Medulla oblongata (tissue), 1 donor: ENCODE measurements at regions not wholly inside any gene's neighbourhood (a gene's known extent, or its start where the extent isn't known, plus 50 kb on each side); places are given as distances from the start of the nearest gene placed in this dataset.
A peak's percentile ranks its signal among the peaks of the same experiment; 100 is the strongest.
"Not testable (repeated sequence)": the region's sequence is repeated elsewhere in the genome, so short reads cannot be mapped to it uniquely, and the experiment has no call there.

Experiments
- DNase-seq: peaks from one replicate; pipeline ENCODE4 v3.0.0-alpha.2; 2015; ENCODE audit errors: extremely low spot score

DNA sequence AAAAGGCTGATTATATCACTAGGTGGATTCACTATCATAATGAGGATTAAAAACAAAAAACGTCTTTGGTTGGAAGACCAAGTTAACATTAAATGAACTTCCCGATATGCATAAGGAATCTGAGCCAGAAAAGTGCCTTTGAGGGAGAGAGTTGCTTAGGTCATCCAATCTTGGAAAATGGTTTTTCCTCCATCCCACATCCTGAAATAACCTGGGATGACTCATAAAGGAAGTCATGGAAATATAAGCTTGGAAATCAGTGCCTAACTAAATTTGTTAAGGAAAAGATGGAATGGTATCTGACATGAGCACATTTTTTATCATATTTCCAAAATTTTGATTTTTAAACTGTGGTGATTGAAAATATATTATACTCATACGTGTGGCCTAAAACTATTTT, 66.0 kb downstream of the KBTBD8 start:
- DNase-seq, result no peak

GRCh38 chr3:67067251-67067650, 69.1 kb downstream of the KBTBD8 start:
- no peak for DNase-seq

DNA sequence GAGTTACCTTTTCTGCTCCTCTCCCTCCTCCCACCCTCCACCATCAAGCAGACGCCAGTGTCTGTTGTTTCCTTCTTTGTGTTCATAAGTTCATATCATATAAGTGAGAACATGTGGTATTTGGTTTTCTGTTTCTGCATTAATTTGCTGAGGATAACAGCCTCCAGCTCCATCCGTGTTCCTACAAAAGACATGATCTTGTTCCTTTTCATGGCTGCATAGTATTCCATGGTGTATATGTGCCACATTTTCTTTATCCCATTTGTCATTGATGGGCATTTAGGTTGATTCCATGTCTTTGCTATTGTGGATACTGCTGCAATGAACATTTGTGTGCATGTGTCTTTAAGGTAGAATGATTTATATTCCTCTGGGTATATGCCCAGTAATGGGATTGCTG, 74.5 kb downstream of the KBTBD8 start:
- DNase-seq, result not testable (repeated sequence)

GRCh38 chr3:67073812-67074211, 75.7 kb downstream of the KBTBD8 start:
- no peak for DNase-seq

DNA sequence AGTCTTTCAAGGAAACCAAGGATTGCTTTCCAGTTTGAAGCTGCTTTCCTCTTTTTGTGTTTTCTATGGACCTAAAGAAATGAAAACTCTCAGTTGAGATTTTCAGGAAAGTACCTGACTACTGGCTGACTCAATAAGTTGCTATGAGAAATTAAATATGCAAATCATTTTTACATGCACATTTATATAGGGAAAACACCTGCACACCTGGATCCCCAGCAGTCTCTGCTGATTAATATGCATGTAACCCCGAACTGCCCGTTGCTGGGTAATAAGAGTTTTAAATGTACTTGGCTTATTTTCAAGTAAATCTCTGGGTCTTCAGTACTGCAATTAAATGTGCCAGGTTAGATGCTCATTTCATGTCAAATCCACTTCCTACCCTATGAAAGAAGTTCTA, 77.2 kb downstream of the KBTBD8 start:
- no peak for DNase-seq

- no peak for DNase-seq
These were observed 78.5 kb downstream of the KBTBD8 start for GRCh38 chr3:67076607-67077006.

GRCh38 chr3:67077656-67078055, 79.5 kb downstream of the KBTBD8 start:
- DNase-seq, result no peak

DNA sequence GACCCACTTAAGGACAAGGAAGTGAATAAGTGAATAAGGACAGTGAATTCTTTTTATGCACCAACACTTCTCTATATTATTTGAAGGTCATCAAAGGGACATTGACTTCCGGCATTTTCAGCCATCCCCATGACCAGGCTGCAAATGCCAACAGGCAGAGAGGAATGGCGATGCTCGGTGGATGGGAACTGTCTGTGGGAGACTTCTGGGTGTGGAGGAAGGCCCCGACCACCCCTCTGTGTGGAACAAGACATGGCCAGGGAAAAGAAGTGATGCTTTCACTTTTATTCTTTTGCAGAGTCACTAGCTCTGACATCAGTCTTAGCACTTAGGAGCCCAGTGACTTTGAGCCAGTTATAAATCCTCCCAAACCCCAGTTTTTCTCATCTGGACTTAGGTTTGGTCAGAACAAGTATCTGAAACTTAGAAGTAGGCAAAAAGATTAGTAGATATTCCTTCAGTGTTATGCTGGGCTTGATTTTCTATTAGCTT, 84.5 kb downstream of the KBTBD8 start:
- no peak for DNase-seq

DNA sequence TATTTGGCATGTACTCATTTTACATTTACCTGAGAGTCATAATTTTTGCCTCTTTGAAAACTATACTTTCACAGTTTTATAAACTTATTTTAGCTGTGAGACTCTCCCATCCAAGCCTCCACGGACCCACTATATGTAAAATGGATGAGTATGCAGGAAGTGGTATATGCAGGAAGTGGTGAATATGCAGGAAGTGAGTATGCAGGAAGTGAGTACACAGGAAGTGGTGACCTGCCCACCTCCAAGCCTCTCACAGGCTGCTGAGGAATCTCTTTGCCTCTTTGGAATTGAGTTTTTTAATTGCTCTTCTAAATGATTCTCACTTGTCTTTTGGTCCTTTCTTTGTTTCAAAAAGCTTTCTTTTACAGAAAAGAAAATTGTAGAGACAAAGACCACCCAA, 85.2 kb downstream of the KBTBD8 start:
- DNase-seq, result no peak

GRCh38 chr3:67087788-67088187, 89.7 kb downstream of the KBTBD8 start:
- no peak for DNase-seq

GRCh38 chr3:67090474-67090873, 92.4 kb downstream of the KBTBD8 start:
- DNase-seq, result no peak

DNA sequence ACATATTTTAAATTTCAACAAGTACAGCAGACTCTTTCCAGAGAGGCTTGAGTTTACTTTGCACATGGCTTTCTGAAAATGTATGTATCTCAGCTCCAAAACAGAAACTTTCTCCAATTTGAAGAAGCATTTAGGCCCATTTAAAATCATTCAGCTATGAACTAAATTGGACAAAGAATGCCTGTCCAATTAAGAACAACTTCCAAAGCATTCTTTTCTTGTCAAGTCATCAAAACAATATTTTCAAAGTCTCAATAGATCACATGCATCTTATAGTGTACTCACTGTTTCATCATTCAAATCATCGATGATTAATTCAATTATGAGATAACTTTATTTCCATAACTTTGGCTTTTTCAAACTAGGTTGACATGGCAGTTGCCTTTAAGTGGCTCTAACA, 95.2 kb downstream of the KBTBD8 start:
- no peak for DNase-seq

DNA sequence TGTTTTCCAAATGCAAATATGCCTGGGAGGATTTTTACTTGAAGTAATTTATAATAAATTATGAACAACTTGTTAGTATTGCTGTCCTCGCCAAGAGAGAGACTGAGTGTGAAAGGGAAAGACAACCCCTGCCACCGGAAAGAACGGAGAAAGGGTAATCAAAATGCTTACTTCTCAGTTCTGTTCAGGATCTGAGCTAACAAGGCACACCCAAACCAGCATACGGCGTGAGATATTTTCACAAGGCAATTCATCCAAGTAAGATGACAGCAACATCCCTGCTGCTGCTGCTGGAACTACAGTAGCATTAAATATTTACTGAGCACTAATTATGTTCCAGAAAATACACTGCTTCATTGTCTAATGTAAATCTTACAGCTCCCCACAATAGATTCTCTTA, 96.1 kb downstream of the KBTBD8 start:
- no peak for DNase-seq

DNA sequence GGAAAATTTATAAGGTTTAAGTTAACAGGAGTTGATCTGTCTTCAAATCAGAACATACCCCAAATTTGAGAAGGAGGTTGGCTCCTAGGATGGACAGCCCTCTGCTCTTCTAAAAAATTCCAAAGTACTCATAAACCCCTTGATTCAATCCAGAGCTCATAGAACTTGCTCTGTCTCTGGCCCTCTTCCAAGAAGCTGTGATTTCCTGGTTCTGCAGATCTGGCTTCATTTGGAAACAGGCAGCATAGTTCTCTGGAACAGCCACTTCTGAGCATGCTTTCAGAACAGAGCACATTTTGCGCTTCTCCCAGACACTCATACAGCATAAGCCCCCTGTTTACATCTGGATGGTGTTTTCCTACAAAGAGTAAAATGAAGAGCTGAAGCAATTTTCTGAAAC, 96.7 kb downstream of the KBTBD8 start:
- DNase-seq, result no peak

- no peak for DNase-seq
These were observed 106.3 kb downstream of the KBTBD8 start for GRCh38 chr3:67104388-67104787.

DNA sequence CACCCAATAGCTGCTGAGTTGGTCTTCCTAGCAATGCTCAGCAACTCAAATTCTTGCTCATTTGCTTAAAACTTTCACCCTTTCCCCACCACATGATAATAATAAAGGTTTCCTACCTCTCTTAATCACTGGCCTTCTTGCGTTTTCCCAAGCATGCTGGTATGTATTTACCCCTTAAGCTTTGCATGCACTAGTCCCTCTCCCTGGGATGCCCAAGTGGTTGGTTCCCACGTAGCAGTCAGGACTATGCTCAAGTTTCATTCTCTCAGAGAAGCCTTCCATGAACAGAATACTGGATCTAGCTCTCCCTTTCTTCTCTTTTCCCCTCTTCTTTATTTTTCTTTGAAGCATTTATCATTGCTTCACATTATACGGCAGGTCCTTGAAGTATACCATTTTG, 108.8 kb downstream of the KBTBD8 start:
- no peak for DNase-seq

- peak; percentile 23 for DNase-seq
These were observed 111.6 kb downstream of the KBTBD8 start for GRCh38 chr3:67109651-67110204.

GRCh38 chr3:67113802-67114407, 115.8 kb downstream of the KBTBD8 start:
- peak; percentile 92 for DNase-seq

DNA sequence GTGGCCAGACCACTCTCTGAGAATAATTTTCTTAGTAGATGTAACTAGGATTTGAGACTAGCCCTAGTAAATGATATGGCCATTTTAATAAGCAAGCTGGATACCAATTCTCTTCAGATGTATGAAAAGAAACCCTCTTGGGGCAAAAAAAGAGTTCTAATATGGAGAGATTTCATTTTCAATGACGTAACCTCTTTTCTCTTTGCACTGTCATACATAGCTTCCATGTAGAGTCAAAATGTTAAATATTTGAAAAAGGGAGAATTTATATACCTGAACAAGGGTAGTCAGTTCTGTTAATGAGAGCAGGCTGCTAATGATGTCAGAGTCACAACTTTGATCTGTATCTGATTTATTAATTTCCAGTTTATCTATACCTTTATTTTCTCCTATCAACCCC, 120.0 kb downstream of the KBTBD8 start:
- DNase-seq, result no peak

DNA sequence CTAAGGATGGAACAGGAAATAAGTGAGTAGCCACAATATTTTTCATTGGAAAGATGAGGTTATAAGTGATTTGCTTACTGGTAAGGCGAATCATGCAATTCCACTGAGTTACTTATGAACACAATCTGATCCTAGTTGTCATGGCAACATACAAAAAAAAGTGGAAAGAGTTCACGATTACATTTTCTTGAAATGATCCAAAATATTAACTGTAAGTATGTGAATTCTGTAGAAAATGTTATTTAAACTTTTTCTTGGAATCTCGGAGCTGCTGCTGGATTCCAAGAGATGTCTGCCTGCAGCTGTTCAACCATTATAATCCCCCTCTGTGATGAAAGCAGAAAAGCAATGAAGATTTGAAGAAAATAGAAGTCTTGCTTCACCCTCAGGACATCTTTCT, 120.5 kb downstream of the KBTBD8 start:
- DNase-seq, result no peak

DNA sequence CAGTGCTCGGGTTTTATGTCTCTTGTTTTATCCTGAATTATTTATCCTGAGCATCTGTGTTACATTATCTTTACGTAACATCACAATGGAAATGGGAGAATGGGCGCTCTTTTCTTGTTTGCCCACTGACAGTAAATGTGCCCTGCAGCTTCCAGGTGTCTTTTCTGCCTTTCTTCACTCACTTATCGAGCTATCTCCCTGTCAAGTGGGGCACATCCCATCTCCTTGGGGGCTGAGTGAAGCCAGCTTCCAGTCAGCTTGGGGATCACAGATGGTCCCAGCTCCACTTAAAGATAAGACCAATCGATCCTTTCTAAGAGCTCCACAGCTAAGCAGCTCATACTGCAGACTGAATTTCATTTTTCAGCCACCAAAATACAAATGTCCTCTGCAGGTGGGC, 125.8 kb downstream of the KBTBD8 start:
- no peak for DNase-seq

DNA sequence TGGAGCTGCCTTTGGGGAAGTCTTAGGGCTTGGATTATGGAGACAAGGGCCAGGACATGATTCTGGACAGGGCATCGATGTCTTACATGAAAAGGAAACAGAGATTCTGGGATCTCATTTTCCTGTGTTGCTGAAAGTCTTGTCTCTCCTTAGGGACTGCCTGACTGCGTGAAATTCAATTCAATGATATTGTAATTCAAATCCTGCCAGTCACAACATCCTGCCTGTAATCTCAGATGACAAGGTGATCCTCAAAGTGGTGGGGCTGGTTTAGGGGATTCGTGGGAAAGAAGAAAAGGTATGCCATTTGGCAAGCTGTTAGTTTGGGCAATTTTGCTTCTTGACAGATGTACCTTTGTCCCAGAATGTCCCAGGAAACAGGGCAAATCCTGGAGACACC, 129.1 kb downstream of the KBTBD8 start:
- DNase-seq, result no peak

DNA sequence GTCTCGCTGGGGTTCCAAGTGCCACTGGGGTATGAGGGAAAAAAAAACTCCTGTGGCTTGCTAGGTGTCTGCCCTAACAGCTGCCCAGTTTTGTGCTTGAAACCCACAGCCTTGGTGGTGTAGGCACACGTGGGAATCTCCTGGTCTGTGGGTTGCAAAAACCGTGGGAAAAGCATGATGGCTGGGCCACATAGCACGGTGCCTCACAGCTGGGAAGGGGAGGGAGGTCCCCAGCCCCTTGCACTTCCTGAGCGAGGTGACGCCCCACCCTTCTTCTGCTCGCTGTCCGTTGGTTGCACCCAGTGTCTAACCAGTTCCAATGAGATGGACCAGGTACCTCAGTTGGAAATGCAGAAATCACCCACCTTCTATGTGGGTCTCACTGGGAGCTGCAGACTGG, 144.3 kb downstream of the KBTBD8 start:
- no peak for DNase-seq

DNA sequence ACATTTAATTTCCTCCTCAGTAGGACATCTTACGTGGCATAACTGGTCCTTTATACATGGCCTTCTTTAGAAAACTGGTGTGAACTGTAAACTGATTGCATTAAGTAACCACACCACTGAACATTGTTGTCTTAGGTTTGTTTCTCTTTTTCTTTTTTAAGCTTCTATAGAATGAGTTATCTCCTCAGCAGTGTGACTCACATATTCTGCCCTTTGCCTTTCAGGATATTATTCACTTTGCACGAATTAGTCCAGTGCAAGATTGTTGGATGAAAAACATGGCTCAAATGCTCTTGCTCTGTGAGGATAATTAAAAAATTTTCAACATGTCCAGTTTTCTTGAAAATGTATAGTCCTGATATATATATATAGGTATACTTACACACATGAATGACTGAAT, 147.6 kb downstream of the KBTBD8 start:
- DNase-seq, result no peak
